ENCODE measurements at regions not wholly inside any gene's neighbourhood (a gene's known extent, or its start where the extent isn't known, plus 50 kb on each side); places are given as distances from the start of the nearest gene placed in this dataset.

- DNase-seq (no peak), ATAC-seq (no peak)
- no peak for TF ChIP-seq CTCF (IDR thresholded peaks at IDR 0.05)
- H3K4me3 ChIP-seq = no peak overlapping the region
- no peaks in the 10 kb centered on the region for H3K4me1 ChIP-seq (ENCODE audit: low read depth)
- no peaks in the 10 kb centered on the region for H3K9me3 ChIP-seq
- H3K36me3 ChIP-seq (ENCODE audit: low read depth) = no peaks in the 10 kb centered on the region
- intact Hi-C loops (cut with DNase I, micrococcal nuclease) = no loop called here
Measured at GRCh38 chr17:65444049-65444448, 117.4 kb downstream of the AXIN2 start.

GRCh38 chr17:65442691-65443090, 118.8 kb downstream of the AXIN2 start:
- no peak for ATAC-seq
- TF ChIP-seq CTCF (IDR thresholded peaks at IDR 0.05) = no peak
- H3K9me3 ChIP-seq = no peaks in the 10 kb centered on the region
- intact Hi-C loops (cut with DNase I, micrococcal nuclease) = no loop called here
- no peaks in the 10 kb centered on the region for H3K36me3 ChIP-seq (ENCODE audit: low read depth)
- no peaks in the 10 kb centered on the region for H3K4me1 ChIP-seq (ENCODE audit: low read depth)
- H3K4me3 ChIP-seq = no peak overlapping the region
- DNase-seq = no peak

- ATAC-seq (no peak), DNase-seq (no peak)
- no peak for TF ChIP-seq CTCF (IDR thresholded peaks at IDR 0.05)
- Histone ChIP-seq H3K36me3 (ENCODE audit: low read depth) (no peaks in the 10 kb centered on the region), H3K4me1 (ENCODE audit: low read depth) (no peaks in the 10 kb centered on the region), H3K4me3 (no peak overlapping the region), H3K9me3 (no peaks in the 10 kb centered on the region)
- intact Hi-C loops (cut with DNase I, micrococcal nuclease) = no loop called here
Measured at GRCh38 chr17:65442250-65442649, 119.2 kb downstream of the AXIN2 start.

GRCh38 chr17:65441053-65441605, 120.3 kb downstream of the AXIN2 start:
- TF ChIP-seq CTCF (IDR thresholded peaks at IDR 0.05) = no peak
- Histone ChIP-seq H3K4me3 (no peak overlapping the region), H3K4me1 (ENCODE audit: low read depth) (no peaks in the 10 kb centered on the region), H3K36me3 (ENCODE audit: low read depth) (no peaks in the 10 kb centered on the region), H3K9me3 (no peaks in the 10 kb centered on the region)
- intact Hi-C loops (cut with DNase I, micrococcal nuclease) = no loop called here
- ATAC-seq (no peak), DNase-seq (no peak)

- DNase-seq = no peak
- ATAC-seq = peak; percentile 15
- TF ChIP-seq CTCF (IDR thresholded peaks at IDR 0.05) = no peak
- Histone ChIP-seq H3K36me3 (ENCODE audit: low read depth) (no peaks in the 10 kb centered on the region), H3K4me3 (no peak overlapping the region), H3K4me1 (ENCODE audit: low read depth) (no peaks in the 10 kb centered on the region), H3K9me3 (no peaks in the 10 kb centered on the region)
- intact Hi-C loops (cut with DNase I, micrococcal nuclease) = no loop called here
Measured at GRCh38 chr17:65438708-65439294, 122.6 kb downstream of the AXIN2 start.

GRCh38 chr17:65438173-65438572, 123.3 kb downstream of the AXIN2 start:
- no peaks in the 10 kb centered on the region for H3K9me3 ChIP-seq
- H3K4me3 ChIP-seq = no peak overlapping the region
- intact Hi-C loops (cut with DNase I, micrococcal nuclease) = no loop called here
- DNase-seq (no peak), ATAC-seq (no peak)
- H3K36me3 ChIP-seq (ENCODE audit: low read depth) = no peaks in the 10 kb centered on the region
- TF ChIP-seq CTCF (IDR thresholded peaks at IDR 0.05) = no peak
- H3K4me1 ChIP-seq (ENCODE audit: low read depth) = no peaks in the 10 kb centered on the region

All from mucosa of descending colon (tissue), 3 donors.